GM18868 (cell line): ENCODE measurements at regions not wholly inside any gene's neighbourhood (a gene's known extent, or its start where the extent isn't known, plus 50 kb on each side); places are given as distances from the start of the nearest gene placed in this dataset.

Source experiments
- ATAC-seq: cut with Tn5 transposase; IDR thresholded peaks from one replicate; pipeline ENCODE4 v1.9.1; 2021; ENCODE audit warnings: mild to moderate bottlenecking, moderate library complexity; ENCODE audit not compliant: unreplicated experiment

GRCh38 chr10:28952523-28952922, 275.2 kb downstream of the BAMBI start:
- ATAC-seq, result no peak

DNA sequence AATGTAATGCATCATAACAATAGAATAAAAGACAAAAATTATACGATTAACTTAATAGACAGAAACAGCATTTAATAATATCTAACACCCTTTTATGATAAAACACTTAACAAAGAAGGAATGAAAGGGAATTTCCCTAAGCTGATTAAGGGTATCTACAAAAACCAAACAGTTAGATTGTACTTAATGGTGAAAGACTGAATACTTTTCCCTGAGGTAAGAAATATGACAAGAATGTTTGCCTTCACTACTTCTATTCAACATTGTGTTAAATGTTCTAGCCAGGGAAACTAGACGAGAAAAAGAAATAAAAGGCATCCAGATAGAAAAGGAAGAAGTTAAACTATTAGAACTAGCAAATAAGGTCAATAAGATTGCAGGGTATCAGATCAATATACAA, 276.9 kb downstream of the BAMBI start:
- no peak for ATAC-seq

- ATAC-seq, result no peak
These were observed 281.1 kb downstream of the BAMBI start for GRCh38 chr10:28958468-28958867.

GRCh38 chr10:28959850-28960501, 282.7 kb downstream of the BAMBI start:
- ATAC-seq, result no peak

GRCh38 chr10:28962768-28963167, 285.4 kb downstream of the BAMBI start:
- no peak for ATAC-seq

DNA sequence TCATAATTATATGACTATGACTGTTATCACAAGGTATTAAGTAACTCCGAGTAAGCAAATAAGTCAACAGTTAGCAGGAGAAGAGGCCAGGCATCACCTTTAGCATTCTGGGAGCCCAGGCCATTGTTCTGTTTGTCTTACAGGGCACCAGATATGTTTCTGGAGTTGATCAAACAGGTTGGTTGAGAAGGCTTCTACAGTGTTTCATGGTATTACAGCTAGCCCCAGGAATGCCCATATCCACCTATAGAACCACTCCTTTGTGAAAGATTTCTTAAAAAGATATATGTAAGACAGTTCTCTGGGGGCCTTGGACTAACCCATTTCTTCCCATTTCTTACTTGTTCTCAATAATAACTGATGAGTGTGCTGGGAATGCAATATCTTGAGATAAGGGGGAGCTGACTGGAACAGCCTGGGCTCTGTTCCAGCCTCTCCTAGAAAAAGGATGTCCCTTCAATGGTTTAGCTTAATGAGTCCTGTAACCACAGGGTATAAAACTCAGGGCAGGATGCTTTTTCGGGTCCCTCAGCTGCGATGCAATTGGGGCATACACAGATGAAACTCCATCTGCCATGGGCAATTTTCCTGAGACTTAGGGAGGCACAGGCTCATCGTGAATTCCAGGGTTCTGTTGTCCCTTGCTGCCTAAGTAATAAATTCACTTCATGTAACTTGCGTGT, 286.4 kb downstream of the BAMBI start:
- ATAC-seq, result no peak

- no peak for ATAC-seq
These were observed 288.6 kb downstream of the BAMBI start for GRCh38 chr10:28965937-28966336.

GRCh38 chr10:28967031-28967430, 289.7 kb downstream of the BAMBI start:
- no peak for ATAC-seq

- ATAC-seq, result no peak
These were observed 292.1 kb downstream of the BAMBI start for GRCh38 chr10:28969413-28969812.

DNA sequence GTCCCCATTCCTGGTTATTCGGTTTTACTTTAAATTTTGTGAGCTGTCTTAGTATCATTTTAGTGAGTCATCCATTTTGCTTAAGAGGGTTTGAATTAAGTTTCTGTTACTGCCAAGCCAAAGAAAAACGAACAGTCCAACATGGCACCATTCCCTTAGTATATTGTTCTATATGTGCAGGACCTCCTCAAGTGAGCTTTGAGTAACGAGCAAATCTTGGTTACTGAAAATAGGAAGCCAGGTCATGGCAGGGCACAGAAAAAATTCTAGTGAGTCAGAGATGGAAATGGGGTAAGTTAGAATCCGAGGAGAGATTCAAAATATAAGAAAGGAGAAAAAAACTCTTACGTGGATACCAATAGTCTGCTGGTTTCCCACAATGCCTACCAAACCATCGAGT, 292.9 kb downstream of the BAMBI start:
- ATAC-seq, result no peak

DNA sequence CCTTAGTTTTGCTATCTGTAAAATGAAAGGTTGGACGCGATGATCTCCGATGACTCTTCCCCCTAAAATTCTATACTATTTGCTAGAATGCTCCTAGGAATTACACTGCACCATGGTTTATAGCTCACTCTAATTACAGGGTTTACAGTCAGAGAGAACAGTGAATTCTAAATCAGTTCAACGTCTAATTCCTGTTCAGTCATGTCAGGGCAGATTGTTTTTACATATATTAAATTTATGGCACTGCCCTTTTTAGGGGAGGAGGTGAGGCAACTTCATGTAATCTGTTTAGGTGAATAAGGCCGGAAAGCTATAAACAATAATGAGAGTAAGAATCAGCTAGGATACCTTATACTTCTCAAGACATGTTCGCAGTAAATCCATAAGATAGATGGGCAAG, 293.9 kb downstream of the BAMBI start:
- no peak for ATAC-seq

- ATAC-seq, result no peak
These were observed 294.4 kb downstream of the BAMBI start for GRCh38 chr10:28971764-28972163.

- no peak for ATAC-seq
These were observed 296.1 kb downstream of the BAMBI start for GRCh38 chr10:28973309-28973972.

GRCh38 chr10:28975891-28976531, 298.7 kb downstream of the BAMBI start:
- ATAC-seq, result peak; percentile 42

- no peak for ATAC-seq
These were observed 300.2 kb downstream of the BAMBI start for GRCh38 chr10:28977518-28977917.

- ATAC-seq, result no peak
These were observed 302.9 kb downstream of the BAMBI start for GRCh38 chr10:28980264-28980663.

DNA sequence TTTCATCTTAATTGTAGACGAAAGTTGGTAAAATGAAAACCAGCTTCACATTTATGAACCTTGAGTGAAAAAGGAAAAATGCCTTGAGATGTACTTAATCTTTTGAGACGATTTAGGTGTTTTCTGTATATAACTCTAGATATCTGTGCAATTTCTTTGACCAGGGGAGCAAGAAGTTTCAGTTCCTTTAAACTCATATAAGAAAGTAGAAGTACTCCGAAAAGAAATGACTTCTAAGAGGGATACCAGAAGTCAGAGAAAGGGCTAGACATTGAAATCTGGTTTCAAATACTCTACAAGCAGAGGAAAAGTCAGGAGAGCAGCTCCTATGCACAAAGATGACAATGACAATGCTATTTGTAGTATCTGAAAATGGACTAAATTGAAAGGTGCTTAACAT, 303.7 kb downstream of the BAMBI start:
- ATAC-seq, result peak; percentile 67

- no peak for ATAC-seq
These were observed 305.7 kb downstream of the BAMBI start for GRCh38 chr10:28982974-28983373.

DNA sequence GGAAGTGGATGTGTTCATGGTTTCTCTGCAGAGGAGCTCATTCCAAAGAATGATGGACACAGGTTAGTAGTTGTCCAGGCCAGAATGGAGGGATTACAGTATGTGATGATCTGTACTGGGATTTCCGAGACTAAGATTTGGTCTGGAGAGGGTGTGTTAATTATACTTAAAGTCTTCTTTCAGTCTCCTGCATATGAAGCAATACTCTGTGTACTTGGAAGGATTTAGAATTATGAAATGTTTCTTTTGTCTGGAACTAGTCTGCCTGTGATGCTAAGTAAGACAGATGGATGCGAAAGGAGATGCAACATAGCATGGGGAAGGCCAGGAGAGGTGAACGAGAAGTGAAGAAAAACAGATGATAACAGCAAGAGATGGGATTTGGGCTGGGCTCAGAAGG, 305.1 kb upstream of the LYZL1 start:
- ATAC-seq, result no peak

DNA sequence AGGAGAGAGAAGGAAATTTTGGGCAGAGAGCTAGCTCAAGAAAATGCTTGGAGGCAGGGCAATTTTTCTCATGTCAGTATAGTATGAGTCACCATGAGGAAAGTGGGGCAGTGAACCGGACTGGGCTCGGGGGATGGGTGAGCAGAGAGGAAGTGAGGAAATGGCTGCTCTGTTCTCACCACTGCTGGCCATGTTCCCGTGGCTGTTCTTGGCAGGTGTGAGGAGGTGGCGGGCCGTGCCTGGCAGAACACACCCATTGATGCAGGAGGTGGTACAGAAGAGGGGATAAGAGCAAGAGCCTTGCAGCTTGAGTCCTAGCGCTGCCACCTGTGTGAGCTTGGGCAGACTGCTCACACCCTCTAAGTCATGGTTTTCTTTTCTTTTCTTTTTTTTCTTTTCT, 304.4 kb upstream of the LYZL1 start:
- peak; percentile 81 for ATAC-seq

DNA sequence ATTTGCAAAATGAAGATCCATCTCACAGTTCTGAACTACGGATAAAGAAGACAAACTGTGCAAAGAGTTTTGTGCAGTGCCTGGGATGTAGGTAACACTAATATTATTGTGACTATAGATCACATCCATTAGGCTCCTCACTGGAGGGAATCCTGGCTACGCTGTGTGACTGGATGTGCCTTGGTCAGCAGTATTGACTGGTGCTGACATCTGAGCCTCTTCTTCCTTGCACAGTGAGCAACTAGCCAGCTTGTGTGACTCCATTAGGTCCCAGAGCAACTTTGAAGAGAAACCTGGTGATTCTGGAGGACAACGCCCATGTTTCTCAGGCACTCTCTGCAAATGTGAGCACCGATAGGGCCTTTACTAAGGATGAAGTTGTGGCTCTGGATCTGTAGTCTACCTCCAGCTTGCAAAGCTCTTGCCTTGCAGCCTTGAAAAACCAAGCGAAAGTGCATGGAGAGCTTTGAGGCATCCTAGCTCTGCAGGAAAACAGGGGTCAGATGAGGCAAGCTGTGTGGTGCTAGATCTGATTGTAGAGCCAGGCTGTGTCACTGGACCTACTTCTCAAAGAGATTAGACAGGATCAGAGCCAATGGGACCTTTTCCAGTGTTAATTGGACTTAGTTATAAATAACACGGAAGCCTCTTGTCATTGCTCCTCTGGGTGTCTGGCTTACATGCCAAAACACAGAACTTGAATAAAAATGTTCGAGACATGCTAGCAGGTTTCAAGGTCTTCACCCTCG, 303.6 kb upstream of the LYZL1 start:
- no peak for ATAC-seq
